HUDEP-2 (cell line): ENCODE measurements at regions not wholly inside any gene's neighbourhood (a gene's known extent, or its start where the extent isn't known, plus 50 kb on each side); places are given as distances from the start of the nearest gene placed in this dataset.

Experiments
- DNase-seq, 76 experiments: peaks; one replicate each; lab custom pipeline; 2025; ENCODE audit not compliant: unreplicated experiment in 76 of 76; lab: John Stamatoyannopoulos, UW

GRCh38 chr15:29432191-29433049 lies 162.8 kb upstream of the NSMCE3 start:
- no peak for DNase-seq

GRCh38 chr15:29430831-29431230 lies 161.2 kb upstream of the NSMCE3 start:
- no peak for DNase-seq

GRCh38 chr15:29430124-29430523 lies 160.5 kb upstream of the NSMCE3 start:
- no peak for DNase-seq

GRCh38 chr15:29429584-29429983 lies 160.0 kb upstream of the NSMCE3 start:
- no peak for DNase-seq

DNA sequence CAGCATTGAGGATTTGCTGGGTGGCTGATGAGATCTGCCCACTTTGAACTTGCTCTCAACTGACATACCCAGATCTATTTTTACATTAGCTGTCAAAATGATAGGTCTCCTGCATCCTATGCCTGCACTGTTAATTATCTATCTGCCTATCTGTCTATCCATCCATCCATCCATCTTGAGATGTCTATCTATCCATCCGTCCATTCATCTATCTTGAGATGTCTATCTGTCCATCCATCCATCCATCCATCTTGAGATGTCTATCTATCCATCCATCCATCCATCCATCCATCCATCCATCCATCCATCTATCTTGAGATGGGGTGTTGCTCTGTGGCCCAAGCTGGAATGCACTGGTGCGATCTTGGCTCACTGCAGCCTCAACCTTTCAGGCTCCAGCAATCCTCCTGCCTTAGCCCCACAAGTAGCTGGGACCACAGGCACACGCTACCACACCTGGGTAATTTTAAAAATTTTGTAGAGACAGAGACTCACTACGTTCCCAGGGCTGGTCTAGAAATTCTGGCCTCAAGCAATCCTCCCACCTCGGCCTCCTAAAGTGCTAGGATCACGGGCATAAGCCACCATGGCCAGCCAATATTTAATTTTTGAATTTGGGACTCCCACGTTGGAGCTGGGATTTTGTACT lies 159.4 kb upstream of the NSMCE3 start:
- DNase-seq: no peak

DNA sequence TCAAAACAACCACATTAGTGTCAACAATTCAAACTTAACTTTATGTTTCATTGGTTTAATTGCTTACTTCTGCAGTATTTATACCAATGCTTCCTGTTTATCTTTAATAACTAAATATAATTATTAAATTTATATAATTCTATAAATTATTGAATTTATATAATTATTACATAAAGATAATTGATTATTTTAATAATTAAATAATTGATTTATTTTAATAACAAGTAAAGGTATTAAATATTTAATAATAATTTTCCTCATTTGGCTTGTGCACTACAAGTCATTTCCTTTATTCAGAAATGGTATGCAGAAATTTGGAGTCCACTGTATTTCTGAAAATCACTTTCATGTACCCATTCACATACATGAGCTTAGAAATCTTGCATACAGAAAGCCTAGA lies 156.2 kb upstream of the NSMCE3 start:
- DNase-seq: no peak

DNA sequence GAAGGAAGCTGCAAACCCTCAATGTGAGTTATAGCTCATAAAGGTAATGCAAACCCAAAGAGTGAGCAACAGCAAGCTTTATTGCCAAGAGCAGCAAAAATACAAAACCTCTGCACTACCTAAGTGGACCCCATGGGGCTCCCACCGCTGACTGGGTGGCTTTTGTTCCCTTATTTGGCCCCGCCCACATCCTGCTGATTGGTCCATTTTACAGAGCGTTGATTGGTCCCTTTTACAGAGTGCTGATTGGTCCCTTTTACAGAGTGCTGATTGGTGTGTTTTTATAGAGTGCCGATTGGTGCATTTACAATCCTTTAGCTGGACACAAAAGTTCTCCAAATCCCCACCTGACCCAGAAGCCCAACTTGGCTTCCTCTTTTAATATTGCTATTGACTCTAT lies 154.5 kb upstream of the NSMCE3 start:
- DNase-seq: no peak

GRCh38 chr15:29422606-29423005 lies 153.0 kb upstream of the NSMCE3 start:
- no peak for DNase-seq

DNA sequence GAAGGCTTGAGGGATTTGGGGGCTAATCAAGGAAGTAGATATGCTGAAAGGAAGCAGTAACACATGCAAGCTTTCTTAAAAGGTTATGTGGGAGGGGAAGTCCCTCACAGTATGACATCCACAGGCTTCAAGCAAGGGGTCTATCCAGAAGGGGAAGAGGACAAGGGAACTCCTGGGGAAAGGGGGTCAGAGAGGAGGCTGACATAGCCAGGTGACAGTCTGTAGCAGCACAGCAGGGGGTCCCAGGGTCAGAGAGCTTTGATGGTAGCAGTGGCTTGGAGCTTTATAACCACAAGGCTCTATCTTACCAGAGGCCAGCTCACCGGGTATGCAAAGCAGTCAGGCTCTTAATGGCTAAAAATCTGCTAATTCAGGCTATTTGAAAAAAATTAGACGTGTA lies 150.6 kb upstream of the NSMCE3 start:
- no peak for DNase-seq

DNA sequence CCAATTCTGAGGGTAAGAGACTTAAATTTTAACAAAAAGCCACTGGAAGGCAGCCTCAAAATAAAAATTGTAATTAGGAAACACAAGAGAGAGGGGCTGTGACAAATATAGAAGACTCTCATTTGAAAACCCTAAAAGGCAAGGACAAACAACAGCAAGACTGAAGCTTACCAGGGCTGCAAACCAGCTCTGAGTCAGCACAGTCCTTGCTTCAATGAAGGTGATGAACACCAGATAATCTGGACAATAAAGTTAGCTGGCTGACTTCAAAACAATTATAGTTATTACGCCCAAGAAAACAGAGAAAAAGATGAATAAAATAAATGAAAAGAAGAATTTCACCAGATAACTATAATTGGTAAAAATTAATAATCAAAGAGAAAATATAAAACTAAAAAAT lies 149.3 kb upstream of the NSMCE3 start:
- no peak for DNase-seq

- no peak for DNase-seq
Observed at GRCh38 chr15:29418178-29418577, 148.6 kb upstream of the NSMCE3 start.

DNA sequence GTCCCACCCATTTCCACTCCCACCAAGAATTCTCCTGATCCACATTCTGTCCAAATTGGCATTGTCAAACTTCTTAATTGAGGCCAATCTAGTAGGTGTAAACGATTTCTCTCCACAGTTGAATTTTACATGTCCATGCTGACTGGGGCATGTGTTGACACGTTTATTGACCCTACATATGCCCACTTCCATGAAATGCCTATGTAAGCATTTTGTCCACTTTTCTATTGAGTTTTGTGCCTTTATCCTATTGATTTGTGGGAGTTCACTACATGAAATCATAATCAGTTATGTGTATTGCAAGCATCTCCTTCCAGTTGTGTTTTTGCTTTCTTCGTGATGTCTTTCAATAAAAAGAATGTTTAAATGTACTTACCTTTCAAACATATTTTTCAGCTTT lies 141.7 kb upstream of the NSMCE3 start:
- DNase-seq: no peak

- DNase-seq: no peak
Observed at GRCh38 chr15:29410338-29410737, 140.7 kb upstream of the NSMCE3 start.

- no peak for DNase-seq
Observed at GRCh38 chr15:29409890-29410289, 140.3 kb upstream of the NSMCE3 start.

DNA sequence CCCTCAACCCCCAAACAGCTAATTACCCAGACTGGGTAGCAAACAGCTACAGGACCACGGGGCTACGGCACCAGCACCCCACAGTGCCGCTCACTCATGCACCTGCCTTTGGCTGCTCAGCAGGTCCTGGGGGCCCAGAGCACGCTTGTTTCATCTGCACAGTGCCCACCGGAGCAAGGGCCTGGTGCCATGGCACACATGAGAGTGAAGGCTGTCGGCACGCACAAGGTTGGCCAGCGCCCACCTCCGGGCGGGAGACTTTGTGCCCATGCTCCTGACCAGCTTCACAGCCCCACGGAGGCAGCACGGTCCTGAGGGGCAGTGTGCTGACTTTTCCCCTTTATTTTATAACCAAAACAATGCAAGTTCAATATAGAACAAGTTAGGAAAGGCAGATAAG lies 135.9 kb upstream of the NSMCE3 start:
- DNase-seq: no peak

DNA sequence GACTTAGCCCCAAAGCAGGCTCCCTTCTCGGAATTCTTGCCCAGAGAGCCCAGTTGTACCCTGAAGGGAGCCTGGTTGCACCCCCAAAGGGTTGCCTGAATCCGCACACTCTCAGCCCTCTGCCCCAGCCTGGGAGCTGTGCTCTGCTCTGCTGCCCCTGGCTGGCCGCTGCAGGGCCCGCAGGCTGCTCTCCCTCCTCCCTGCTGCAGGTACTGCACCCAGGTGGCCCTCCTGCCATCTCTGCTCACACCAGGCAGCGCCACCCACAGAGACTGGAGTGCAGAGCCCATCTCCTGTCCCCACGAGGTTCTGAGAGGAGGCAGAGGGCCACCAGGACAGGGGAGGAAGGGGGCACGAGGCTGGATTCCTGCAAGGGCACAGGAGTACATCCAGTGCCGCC lies 134.2 kb upstream of the NSMCE3 start:
- DNase-seq: no peak

GRCh38 chr15:29401644-29402043 lies 132.0 kb upstream of the NSMCE3 start:
- no peak for DNase-seq

- DNase-seq: no peak
Observed at GRCh38 chr15:29400701-29401100, 131.1 kb upstream of the NSMCE3 start.

- DNase-seq: no peak
Observed at GRCh38 chr15:29398907-29399306, 129.3 kb upstream of the NSMCE3 start.

- no peak for DNase-seq
Observed at GRCh38 chr15:29396176-29396811, 126.7 kb upstream of the NSMCE3 start.

DNA sequence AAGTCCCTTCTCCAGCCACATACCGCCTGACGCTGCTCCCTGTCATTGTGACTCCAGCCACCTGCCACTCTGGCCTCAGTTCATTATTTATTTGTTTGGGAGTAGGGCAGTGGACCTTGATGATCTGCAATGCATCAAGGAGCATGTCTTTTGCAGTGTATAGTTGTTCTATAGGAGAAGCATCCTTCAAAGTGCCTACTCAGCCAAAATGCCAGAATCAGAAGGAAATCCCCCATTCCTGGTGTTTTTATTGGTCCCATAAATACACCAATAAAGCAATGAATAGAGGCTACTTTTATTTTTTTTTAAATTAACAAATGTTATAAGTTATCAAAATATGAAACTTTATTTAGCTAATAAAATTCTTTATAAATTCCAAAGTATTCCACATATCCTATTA lies 123.8 kb upstream of the NSMCE3 start:
- no peak for DNase-seq

DNA sequence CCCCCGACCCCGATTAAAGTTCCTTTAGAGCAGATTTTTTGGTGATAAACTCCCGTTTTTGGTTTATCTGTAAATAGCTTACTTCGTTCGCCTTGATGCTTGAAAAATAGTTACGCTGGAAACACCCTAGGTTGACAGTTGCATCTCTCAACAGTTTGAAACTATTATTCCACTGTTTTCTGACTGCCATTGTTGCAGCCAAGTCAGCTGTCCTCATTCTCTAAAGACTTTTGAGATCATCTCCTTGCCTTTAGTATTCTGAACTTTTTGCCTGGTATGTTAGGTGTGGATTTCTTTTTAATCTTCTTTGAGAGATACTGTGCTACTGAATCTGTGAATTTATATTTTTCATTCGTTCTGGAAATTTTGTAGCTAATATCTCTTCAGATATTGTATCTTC lies 122.7 kb upstream of the NSMCE3 start:
- no peak for DNase-seq
